ENCODE measurements at regions not wholly inside any gene's neighbourhood (a gene's known extent, or its start where the extent isn't known, plus 50 kb on each side); places are given as distances from the start of the nearest gene placed in this dataset.

- no peak for DNase-seq (ENCODE audit: low read depth)
- H3K4me3 ChIP-seq (ENCODE audit: low read depth, low read length), result no peak overlapping the region
- TF ChIP-seq CTCF (conservative IDR thresholded peaks at IDR 0.05; ENCODE audit: low read depth, low read length), result no peak
These were observed 454.5 kb downstream of the SUCLA2 start for GRCh38 chr13:47546391-47547225.

DNA sequence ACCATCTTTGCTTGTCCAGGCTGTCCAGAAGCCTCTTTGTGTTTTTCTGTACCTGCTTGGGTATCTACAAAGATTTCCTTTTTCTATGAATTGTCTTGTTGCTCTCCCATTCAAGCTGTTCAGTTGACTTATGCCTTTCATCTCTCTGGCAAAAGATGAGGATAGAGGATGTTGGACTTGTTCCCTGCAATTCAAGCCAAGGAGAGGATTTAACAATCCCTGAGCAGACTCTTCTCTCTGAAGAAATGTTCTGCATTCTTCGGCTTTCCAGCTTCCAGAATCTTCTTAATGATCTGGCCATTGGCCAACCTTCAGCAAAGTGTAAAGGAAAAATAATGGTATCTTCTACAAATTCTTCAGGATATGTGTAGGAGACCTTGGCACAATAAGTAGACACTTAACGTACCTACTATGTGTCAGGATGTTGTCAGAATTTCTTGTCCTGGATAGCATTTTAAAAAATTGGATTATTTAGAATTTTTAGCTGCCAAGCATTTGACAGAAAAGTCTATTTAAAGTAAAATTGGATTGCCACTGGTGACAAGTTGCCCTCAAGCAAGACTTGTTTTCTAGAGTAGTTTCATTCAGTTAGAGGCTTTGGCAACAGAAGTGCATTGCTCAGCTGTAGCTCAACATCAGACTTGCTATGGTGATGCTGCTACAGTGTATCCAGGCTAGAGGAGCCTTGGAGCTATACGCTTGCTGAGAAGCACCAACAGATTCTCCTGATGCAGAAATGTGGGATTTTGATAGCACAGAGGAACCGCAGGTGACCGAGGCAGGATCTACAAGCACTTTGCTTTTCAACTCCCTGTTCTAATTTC is 455.7 kb downstream of the SUCLA2 start:
- TF ChIP-seq CTCF (conservative IDR thresholded peaks at IDR 0.05; ENCODE audit: low read depth, low read length), result no peak
- no peak overlapping the region for H3K4me3 ChIP-seq (ENCODE audit: low read depth, low read length)
- no peak for DNase-seq (ENCODE audit: low read depth)

GRCh38 chr13:47539317-47539716 is 461.8 kb downstream of the SUCLA2 start:
- no peak for DNase-seq (ENCODE audit: low read depth)
- H3K4me3 ChIP-seq (ENCODE audit: low read depth, low read length), result no peak overlapping the region
- no peak for TF ChIP-seq CTCF (conservative IDR thresholded peaks at IDR 0.05; ENCODE audit: low read depth, low read length)

DNA sequence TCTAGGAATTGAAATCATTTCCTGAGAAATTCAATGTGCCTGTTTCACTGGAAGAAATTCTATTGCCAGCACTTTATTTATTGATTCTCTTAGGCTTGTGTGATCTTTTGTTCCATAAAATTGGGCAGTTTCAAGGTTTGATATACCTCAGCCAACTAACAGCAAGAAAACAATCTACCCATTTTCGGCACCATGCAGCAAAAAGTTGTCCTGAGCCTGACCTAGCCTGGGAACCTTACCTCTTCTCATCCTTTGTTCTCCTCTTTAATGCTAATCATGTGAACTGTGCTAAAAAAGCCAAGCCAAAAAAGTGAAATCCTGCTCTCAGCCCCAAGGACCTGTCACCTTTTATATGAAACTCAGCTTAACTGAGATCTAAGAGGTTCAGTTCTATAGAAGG is 477.3 kb downstream of the SUCLA2 start:
- no peak overlapping the region for H3K4me3 ChIP-seq (ENCODE audit: low read depth, low read length)
- no peak for DNase-seq (ENCODE audit: low read depth)
- no peak for TF ChIP-seq CTCF (conservative IDR thresholded peaks at IDR 0.05; ENCODE audit: low read depth, low read length)

DNA sequence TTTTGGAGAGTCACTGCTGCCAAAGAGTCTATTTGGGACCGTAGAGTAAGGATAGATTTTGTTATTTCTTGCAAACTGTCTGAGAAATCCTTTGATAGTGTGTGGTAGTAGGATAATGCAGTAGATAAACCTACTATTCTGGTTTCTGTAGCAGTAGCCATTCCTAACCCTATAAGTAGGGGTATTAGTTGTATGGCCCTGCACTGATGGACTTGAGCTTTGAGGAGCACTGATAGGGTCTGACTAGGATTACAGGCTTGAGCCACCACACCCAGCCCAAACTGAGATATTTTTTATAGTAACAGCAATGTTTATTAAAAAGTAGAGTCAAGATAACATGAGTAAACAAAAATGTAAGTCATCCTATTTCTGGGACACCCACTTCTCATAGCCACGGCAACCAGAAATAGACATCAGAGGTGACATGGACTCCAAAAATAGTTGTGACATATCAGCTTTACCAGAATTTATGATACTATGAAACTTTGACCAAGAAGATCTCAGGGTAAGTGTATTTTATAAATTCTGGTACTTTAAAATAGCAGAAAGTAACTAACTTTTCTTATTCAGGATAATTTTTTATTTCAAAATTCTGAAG is 479.1 kb downstream of the SUCLA2 start:
- H3K4me3 ChIP-seq (ENCODE audit: low read depth, low read length), result no peak overlapping the region
- TF ChIP-seq CTCF (conservative IDR thresholded peaks at IDR 0.05; ENCODE audit: low read depth, low read length), result no peak
- DNase-seq (ENCODE audit: low read depth), result no peak

DNA sequence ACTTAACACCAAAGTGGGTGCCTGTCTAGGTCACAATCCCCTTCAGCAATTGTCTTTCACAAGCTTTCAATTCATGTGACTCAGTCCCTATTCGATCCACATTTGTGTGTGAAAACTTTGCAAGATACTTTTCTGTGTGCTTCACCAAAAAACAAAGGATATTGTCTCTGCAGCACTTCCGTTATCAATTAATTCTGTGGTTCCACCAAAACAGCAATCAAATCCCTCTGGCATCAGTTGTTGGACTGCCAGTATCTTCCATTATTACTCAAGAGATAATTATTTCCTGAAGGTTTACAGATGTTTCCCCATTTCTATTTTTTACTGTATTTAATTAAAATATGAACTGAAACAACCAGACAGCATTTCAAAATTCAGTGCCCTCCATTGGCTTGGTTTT is 481.4 kb downstream of the SUCLA2 start:
- no peak for DNase-seq (ENCODE audit: low read depth)
- no peak overlapping the region for H3K4me3 ChIP-seq (ENCODE audit: low read depth, low read length)
- TF ChIP-seq CTCF (conservative IDR thresholded peaks at IDR 0.05; ENCODE audit: low read depth, low read length), result no peak
